ENCODE measurements at regions not wholly inside any gene's neighbourhood (a gene's known extent, or its start where the extent isn't known, plus 50 kb on each side); places are given as distances from the start of the nearest gene placed in this dataset.

DNA sequence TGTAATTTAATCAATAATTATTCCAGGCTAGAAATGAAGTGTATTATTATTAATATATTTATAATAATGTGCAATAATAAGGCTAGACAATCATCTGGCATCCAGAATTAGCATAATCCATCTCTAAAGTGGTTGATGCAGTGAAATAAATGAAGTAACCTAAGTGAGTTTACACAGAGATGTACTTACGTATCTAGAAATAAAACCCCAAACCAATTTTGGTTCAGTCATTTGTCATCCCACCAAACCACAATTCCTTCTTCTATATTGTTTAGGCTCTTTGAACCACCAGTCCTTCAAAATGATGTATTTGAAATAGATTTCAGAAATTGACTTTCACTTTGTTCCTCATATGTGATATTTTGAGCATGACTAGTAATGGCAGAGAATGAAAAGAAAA, 247.6 kb upstream of the MIR17HG start:
- POLR2A ChIA-PET: no interaction called here
- no peak for ATAC-seq
- H3K4me2 ChIP-seq: no peak overlapping the region

DNA sequence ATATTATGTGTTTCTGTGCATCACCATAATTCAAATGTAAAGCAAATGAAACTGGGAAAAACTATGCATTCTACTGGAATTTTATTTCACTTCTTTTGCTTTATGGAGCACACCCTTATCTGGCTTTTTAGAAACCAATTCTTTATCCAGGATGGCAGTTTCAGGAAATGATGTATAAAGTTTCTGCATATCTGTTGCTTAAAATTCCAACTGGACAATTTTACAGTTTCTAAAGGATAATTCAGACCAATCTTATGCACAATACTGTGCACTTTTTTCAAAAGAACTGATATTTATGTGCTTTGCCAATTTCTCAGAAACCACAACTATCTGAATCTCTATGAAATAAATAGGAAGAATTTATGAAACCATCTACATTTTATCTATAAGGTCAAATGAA, 246.5 kb upstream of the MIR17HG start:
- no peak overlapping the region for H3K27ac ChIP-seq
- H3K4me1 ChIP-seq: no peaks in the 10 kb centered on the region
- no peak overlapping the region for H3K4me2 ChIP-seq
- ChIA-PET POLR2A (no interaction called here), CTCF (interaction anchor here (0.6 kb wide), 1 partner anchor 12 kb away, joined by 3 read pairs; no protein-coding TSS in a partner anchor)
- no peak overlapping the region for H3K4me3 ChIP-seq
- ATAC-seq (no peak), DNase-seq (ENCODE audit: low read depth in 1 of 2, low spot score in 1 of 2) (no peak), FAIRE-seq (no peak)
- H3K9me3 ChIP-seq: no peaks in the 10 kb centered on the region
- TF ChIP-seq FOSL2 (IDR thresholded peaks at IDR 0.05) (no peak), FOSL2 (CRISPR knock-in tag; IDR thresholded peaks at IDR 0.05) (no peak), NR3C1 (IDR thresholded peaks at IDR 0.05) (no peak), CHD2 (IDR thresholded peaks at IDR 0.05; ENCODE audit: low read length, partially characterized antibody) (no peak), HEYL (CRISPR knock-in tag; IDR thresholded peaks at IDR 0.05) (no peak), EP300 (IDR thresholded peaks at IDR 0.05) (no peak)
- TF ChIP-seq, protein P1, sequence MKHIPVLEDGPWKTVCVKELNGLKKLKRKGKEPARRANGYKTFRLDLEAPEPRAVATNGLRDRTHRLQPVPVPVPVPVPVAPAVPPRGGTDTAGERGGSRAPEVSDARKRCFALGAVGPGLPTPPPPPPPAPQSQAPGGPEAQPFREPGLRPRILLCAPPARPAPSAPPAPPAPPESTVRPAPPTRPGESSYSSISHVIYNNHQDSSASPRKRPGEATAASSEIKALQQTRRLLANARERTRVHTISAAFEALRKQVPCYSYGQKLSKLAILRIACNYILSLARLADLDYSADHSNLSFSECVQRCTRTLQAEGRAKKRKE (CRISPR knock-in tag; IDR thresholded peaks at IDR 0.05; ENCODE audit: low read depth): no peak

More for the DNA sequence above, 247.6 kb upstream of the MIR17HG start:
- DNase-seq (ENCODE audit: low read depth in 1 of 2, low spot score in 1 of 2): no peak
- CTCF ChIA-PET: no interaction called here
- WGBS (ENCODE audit: missing lambda C conversion rate): 75% methylated on average over 1 of the region's 1 CpG
- no peaks in the 10 kb centered on the region for H3K9me3 ChIP-seq
- no peak for FAIRE-seq
- H3K27ac ChIP-seq: no peak overlapping the region
- no peak overlapping the region for H3K4me3 ChIP-seq
- no peak for TF ChIP-seq RNF2 (IDR thresholded peaks at IDR 0.05; ENCODE audit: borderline replicate concordance, low read depth)
- no peak for TF ChIP-seq HOXB13 (CRISPR knock-in tag; IDR thresholded peaks at IDR 0.05; ENCODE audit: low read depth)
- H3K4me1 ChIP-seq: no peaks in the 10 kb centered on the region

DNA sequence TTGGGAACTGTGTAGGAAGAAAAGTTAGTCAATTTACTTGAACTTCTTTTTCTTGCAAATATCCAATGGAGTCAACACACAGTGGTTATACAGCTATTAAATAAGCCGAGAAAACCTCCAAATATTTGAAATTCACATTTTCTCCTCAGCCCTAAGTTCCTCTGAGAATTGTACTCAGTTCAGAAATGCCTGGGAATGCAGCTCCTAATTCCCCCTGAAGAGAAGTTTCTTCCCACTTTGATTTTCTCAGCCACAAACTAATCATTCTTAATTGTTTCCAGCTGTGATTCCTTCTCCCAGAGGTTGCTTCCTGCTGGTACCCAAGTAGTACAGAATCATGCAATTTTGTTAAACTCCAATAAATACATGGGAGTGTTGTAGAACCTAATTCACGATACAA, 246.1 kb upstream of the MIR17HG start:
- H3K9me3 ChIP-seq: no peaks in the 10 kb centered on the region
- DNase-seq (ENCODE audit: low read depth in 1 of 2, low spot score in 1 of 2) (no peak), ATAC-seq (no peak), FAIRE-seq (no peak)
- H3K4me1 ChIP-seq: no peaks in the 10 kb centered on the region
- WGBS (ENCODE audit: missing lambda C conversion rate): 27% methylated on average over 2 of the region's 2 CpGs
- TF ChIP-seq KDM5A (IDR thresholded peaks at IDR 0.05): no peak
- no peak for TF ChIP-seq RARB (CRISPR knock-in tag; IDR thresholded peaks at IDR 0.05)
- TF ChIP-seq, protein P2, sequence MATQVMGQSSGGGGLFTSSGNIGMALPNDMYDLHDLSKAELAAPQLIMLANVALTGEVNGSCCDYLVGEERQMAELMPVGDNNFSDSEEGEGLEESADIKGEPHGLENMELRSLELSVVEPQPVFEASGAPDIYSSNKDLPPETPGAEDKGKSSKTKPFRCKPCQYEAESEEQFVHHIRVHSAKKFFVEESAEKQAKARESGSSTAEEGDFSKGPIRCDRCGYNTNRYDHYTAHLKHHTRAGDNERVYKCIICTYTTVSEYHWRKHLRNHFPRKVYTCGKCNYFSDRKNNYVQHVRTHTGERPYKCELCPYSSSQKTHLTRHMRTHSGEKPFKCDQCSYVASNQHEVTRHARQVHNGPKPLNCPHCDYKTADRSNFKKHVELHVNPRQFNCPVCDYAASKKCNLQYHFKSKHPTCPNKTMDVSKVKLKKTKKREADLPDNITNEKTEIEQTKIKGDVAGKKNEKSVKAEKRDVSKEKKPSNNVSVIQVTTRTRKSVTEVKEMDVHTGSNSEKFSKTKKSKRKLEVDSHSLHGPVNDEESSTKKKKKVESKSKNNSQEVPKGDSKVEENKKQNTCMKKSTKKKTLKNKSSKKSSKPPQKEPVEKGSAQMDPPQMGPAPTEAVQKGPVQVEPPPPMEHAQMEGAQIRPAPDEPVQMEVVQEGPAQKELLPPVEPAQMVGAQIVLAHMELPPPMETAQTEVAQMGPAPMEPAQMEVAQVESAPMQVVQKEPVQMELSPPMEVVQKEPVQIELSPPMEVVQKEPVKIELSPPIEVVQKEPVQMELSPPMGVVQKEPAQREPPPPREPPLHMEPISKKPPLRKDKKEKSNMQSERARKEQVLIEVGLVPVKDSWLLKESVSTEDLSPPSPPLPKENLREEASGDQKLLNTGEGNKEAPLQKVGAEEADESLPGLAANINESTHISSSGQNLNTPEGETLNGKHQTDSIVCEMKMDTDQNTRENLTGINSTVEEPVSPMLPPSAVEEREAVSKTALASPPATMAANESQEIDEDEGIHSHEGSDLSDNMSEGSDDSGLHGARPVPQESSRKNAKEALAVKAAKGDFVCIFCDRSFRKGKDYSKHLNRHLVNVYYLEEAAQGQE (IDR thresholded peaks at IDR 0.05): no peak
- TF ChIP-seq RFX5 (IDR thresholded peaks at IDR 0.05): no peak
- TF ChIP-seq, protein P3, sequence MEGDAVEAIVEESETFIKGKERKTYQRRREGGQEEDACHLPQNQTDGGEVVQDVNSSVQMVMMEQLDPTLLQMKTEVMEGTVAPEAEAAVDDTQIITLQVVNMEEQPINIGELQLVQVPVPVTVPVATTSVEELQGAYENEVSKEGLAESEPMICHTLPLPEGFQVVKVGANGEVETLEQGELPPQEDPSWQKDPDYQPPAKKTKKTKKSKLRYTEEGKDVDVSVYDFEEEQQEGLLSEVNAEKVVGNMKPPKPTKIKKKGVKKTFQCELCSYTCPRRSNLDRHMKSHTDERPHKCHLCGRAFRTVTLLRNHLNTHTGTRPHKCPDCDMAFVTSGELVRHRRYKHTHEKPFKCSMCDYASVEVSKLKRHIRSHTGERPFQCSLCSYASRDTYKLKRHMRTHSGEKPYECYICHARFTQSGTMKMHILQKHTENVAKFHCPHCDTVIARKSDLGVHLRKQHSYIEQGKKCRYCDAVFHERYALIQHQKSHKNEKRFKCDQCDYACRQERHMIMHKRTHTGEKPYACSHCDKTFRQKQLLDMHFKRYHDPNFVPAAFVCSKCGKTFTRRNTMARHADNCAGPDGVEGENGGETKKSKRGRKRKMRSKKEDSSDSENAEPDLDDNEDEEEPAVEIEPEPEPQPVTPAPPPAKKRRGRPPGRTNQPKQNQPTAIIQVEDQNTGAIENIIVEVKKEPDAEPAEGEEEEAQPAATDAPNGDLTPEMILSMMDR (IDR thresholded peaks at IDR 0.05): no peak
- no peak for TF ChIP-seq MYC (IDR thresholded peaks at IDR 0.05; ENCODE audit: borderline replicate concordance, low read length)
- TF ChIP-seq, protein P4, sequence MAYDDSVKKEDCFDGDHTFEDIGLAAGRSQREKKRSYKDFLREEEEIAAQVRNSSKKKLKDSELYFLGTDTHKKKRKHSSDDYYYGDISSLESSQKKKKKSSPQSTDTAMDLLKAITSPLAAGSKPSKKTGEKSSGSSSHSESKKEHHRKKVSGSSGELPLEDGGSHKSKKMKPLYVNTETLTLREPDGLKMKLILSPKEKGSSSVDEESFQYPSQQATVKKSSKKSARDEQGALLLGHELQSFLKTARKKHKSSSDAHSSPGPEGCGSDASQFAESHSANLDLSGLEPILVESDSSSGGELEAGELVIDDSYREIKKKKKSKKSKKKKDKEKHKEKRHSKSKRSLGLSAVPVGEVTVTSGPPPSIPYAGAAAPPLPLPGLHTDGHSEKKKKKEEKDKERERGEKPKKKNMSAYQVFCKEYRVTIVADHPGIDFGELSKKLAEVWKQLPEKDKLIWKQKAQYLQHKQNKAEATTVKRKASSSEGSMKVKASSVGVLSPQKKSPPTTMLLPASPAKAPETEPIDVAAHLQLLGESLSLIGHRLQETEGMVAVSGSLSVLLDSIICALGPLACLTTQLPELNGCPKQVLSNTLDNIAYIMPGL (CRISPR knock-in tag; IDR thresholded peaks at IDR 0.05; ENCODE audit: borderline replicate concordance): no peak
- TF ChIP-seq CBX2 (IDR thresholded peaks at IDR 0.05; ENCODE audit: borderline replicate concordance, low read depth): no peak
- no peak for TF ChIP-seq RNF2 (IDR thresholded peaks at IDR 0.05; ENCODE audit: borderline replicate concordance, low read depth)
- no peak for TF ChIP-seq FOSL2 (IDR thresholded peaks at IDR 0.05)
- no peak for TF ChIP-seq FOSL2 (CRISPR knock-in tag; IDR thresholded peaks at IDR 0.05)
- no peak for TF ChIP-seq EP300 (IDR thresholded peaks at IDR 0.05)
- no peak for TF ChIP-seq HDAC2 (IDR thresholded peaks at IDR 0.05)
- TF ChIP-seq NPAS2 (CRISPR knock-in tag; IDR thresholded peaks at IDR 0.05; ENCODE audit: borderline replicate concordance): no peak
- TF ChIP-seq, protein P5, sequence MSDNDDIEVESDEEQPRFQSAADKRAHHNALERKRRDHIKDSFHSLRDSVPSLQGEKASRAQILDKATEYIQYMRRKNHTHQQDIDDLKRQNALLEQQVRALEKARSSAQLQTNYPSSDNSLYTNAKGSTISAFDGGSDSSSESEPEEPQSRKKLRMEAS (IDR thresholded peaks at IDR 0.05): no peak
- TF ChIP-seq, protein P6, sequence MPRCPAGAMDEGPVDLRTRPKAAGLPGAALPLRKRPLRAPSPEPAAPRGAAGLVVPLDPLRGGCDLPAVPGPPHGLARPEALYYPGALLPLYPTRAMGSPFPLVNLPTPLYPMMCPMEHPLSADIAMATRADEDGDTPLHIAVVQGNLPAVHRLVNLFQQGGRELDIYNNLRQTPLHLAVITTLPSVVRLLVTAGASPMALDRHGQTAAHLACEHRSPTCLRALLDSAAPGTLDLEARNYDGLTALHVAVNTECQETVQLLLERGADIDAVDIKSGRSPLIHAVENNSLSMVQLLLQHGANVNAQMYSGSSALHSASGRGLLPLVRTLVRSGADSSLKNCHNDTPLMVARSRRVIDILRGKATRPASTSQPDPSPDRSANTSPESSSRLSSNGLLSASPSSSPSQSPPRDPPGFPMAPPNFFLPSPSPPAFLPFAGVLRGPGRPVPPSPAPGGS (IDR thresholded peaks at IDR 0.05): no peak
- TF ChIP-seq ZSCAN20 (CRISPR knock-in tag; IDR thresholded peaks at IDR 0.05): no peak
- TF ChIP-seq RCOR1 (IDR thresholded peaks at IDR 0.05; ENCODE audit: low read depth, low read length): no peak
- H3K27ac ChIP-seq: no peak overlapping the region
- POLR2A ChIA-PET: no interaction called here
- H3K4me3 ChIP-seq: no peak overlapping the region
- no peak overlapping the region for H3K4me2 ChIP-seq
- CTCF ChIA-PET: interaction anchor here (0.6 kb wide), 1 partner anchor 11 kb away, joined by 3 read pairs; no protein-coding TSS in a partner anchor
